SK-N-SH treated with all-trans-retinoic acid at 6 μM for 48 hours (cell line): ENCODE measurements at regions not wholly inside any gene's neighbourhood (a gene's known extent, or its start where the extent isn't known, plus 50 kb on each side); places are given as distances from the start of the nearest gene placed in this dataset.

Experiments used
- ATAC-seq: fragments of 200-7000 bp; cut with Tn5 transposase; 3 replicates; pipeline ENCODE4 v1.9.1; 2020; ENCODE audit warnings: mild to moderate bottlenecking, moderate library complexity
- ARNTL ChIP-seq: fragments of 450-650 bp; formaldehyde crosslinking; IDR thresholded peaks from 2 replicates; pipeline ENCODE4 v1.5.0; 2020; ENCODE audit warnings: low read depth, mild to moderate bottlenecking, moderate library complexity, borderline replicate concordance
- BACH2 ChIP-seq: fragments of 250-450 bp; sonication (Bioruptor Pico); IDR thresholded peaks from 2 replicates; pipeline ENCODE4 v1.9.0; 2021; ENCODE audit warnings: mild to moderate bottlenecking, borderline replicate concordance
- CSDC2 ChIP-seq: fragments of 250-450 bp; sonication (Bioruptor Pico); IDR thresholded peaks from 2 replicates; pipeline ENCODE4 v1.5.0; 2020; ENCODE audit warnings: mild to moderate bottlenecking, moderate library complexity
- ESRRG ChIP-seq: fragments of 250-450 bp; sonication (Bioruptor Pico); IDR thresholded peaks from 2 replicates; pipeline ENCODE4 v1.6.1; 2021; ENCODE audit warnings: mild to moderate bottlenecking
- GLIS3 ChIP-seq: fragments of 250-450 bp; sonication (Bioruptor Pico); IDR thresholded peaks from 2 replicates; pipeline ENCODE4 v1.5.0; 2020; ENCODE audit warnings: mild to moderate bottlenecking, moderate library complexity
- ISL1 ChIP-seq: fragments of 250-450 bp; sonication (Bioruptor Pico); IDR thresholded peaks from 2 replicates; pipeline ENCODE4 v2.1.2; 2022; ENCODE audit warnings: mild to moderate bottlenecking, moderate library complexity
- OSR1 ChIP-seq: fragments of 250-450 bp; sonication (Bioruptor Pico); IDR thresholded peaks from 2 replicates; pipeline ENCODE4 v1.8.0; 2022; ENCODE audit warnings: moderate library complexity, mild to moderate bottlenecking, inconsistent platforms
- PPARA ChIP-seq: fragments of 250-450 bp; sonication (Bioruptor Pico); IDR thresholded peaks from 2 replicates; pipeline ENCODE4 v1.5.0; 2020; ENCODE audit warnings: mild to moderate bottlenecking, borderline replicate concordance
- RARB ChIP-seq: fragments of 250-450 bp; sonication (Bioruptor Pico); IDR thresholded peaks from 2 replicates; pipeline ENCODE4 v1.8.0; 2021; ENCODE audit warnings: mild to moderate bottlenecking, moderate library complexity
- SNAI2 ChIP-seq: fragments of 250-450 bp; sonication (Bioruptor Pico); IDR thresholded peaks from 2 replicates; pipeline ENCODE4 v1.5.0; 2020; ENCODE audit warnings: mild to moderate bottlenecking, moderate library complexity
- TCF4 ChIP-seq: fragments of 250-450 bp; sonication (Bioruptor Pico); IDR thresholded peaks from 2 replicates; pipeline ENCODE4 v1.8.0; 2021; ENCODE audit warnings: mild to moderate bottlenecking, moderate library complexity, borderline replicate concordance
- TOX ChIP-seq: fragments of 250-450 bp; sonication (Bioruptor Pico); IDR thresholded peaks from 2 replicates; pipeline ENCODE4 v1.8.0; 2021; ENCODE audit warnings: mild to moderate bottlenecking, moderate library complexity, borderline replicate concordance
- ZC3H10 ChIP-seq: fragments of 250-450 bp; sonication (Bioruptor Pico); IDR thresholded peaks from 2 replicates; pipeline ENCODE4 v1.5.1; 2021; ENCODE audit warnings: mild to moderate bottlenecking, moderate library complexity
- ZFP3 ChIP-seq: fragments of 250-450 bp; sonication (Bioruptor Pico); IDR thresholded peaks from 2 replicates; pipeline ENCODE4 v1.5.0; 2020; ENCODE audit warnings: mild to moderate bottlenecking, moderate library complexity
- ZFP30 ChIP-seq: fragments of 450-650 bp; formaldehyde crosslinking; IDR thresholded peaks from 2 replicates; pipeline ENCODE4 v1.5.0; 2022; ENCODE audit warnings: mild to moderate bottlenecking, moderate library complexity
- ZNF565 ChIP-seq: fragments of 450-650 bp; formaldehyde crosslinking; conservative IDR thresholded peaks from 2 replicates; pipeline ENCODE4 v1.5.0; 2020; ENCODE audit warnings: low read depth, mild to moderate bottlenecking, moderate library complexity
- ZNF70 ChIP-seq: fragments of 450-650 bp; formaldehyde crosslinking; IDR thresholded peaks from 2 replicates; pipeline ENCODE4 v1.5.0; 2020; ENCODE audit warnings: mild to moderate bottlenecking, moderate library complexity
- ZNF8 ChIP-seq: fragments of 450-650 bp; formaldehyde crosslinking; IDR thresholded peaks from 2 replicates; pipeline ENCODE4 v1.5.0; 2020; ENCODE audit warnings: mild to moderate bottlenecking, moderate library complexity
- TF ChIP-seq, protein P1 (sequence below): fragments of 250-450 bp; sonication (Bioruptor Pico); IDR thresholded peaks from 2 replicates; pipeline ENCODE4 v1.8.0; 2020; ENCODE audit warnings: mild to moderate bottlenecking, moderate library complexity, borderline replicate concordance
- TF ChIP-seq, protein P2 (sequence below): fragments of 250-450 bp; sonication (Bioruptor Pico); IDR thresholded peaks from 2 replicates; pipeline ENCODE4 v1.5.0; 2020; ENCODE audit warnings: mild to moderate bottlenecking, moderate library complexity
- TF ChIP-seq, protein P3 (sequence below): fragments of 250-450 bp; sonication (Bioruptor Pico); IDR thresholded peaks from 2 replicates; pipeline ENCODE4 v1.5.1; 2021; ENCODE audit warnings: mild to moderate bottlenecking, moderate library complexity
- TF ChIP-seq, protein P4 (sequence below): fragments of 250-450 bp; sonication (Bioruptor Pico); IDR thresholded peaks from 2 replicates; pipeline ENCODE4 v1.5.1; 2020; ENCODE audit warnings: low read depth, mild to moderate bottlenecking, moderate library complexity
- TF ChIP-seq, protein P5 (sequence below): fragments of 250-450 bp; sonication (Bioruptor Pico); IDR thresholded peaks from 2 replicates; pipeline ENCODE4 v1.8.0; 2021; ENCODE audit warnings: low read depth, mild to moderate bottlenecking, moderate library complexity, borderline replicate concordance

DNA sequence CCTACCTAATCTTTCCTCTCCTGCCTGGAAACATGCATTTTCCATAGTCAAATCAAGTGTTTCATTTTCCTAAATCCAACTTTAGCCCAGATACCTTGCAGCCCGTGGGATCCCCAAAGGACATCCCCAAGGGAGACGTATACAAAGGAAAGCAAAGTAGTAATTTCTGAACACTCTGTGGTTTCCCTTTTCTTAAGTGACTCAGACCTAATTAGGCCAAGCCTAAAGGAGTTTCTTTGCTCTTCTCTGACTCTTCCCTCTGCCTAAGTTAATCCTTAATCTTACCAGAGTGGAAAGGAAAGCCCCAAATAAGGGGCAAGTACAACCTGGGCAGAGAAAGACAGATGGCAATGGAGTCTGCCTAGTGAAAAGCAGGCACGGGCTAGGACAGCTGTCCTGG, 250.3 kb downstream of the SPTSSA start:
- no peak for ATAC-seq

DNA sequence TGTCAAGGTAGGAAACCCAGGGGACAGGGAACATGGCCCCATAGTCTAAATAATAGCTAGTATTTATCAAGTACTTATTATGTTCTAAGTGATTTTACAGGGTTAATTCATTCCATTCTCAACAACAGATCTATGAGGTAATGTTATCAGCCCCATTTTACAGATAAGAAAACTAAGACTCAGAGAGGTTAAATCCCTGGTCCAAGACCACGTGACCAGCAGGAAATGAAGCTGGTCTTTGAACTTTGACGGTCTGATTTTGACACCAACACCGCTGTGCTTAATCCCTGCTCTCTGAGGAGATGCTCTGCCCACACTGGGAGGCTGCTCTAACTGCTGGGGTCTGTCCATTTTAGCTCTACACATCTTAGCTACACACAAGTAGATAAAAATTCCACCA, 253.5 kb downstream of the SPTSSA start:
- ATAC-seq = no peak
- TF ChIP-seq TCF4 (CRISPR knock-in tag) (no peak), ZFP30 (CRISPR knock-in tag) (no peak), OSR1 (no peak), ZNF565 (CRISPR knock-in tag) (no peak), ARNTL (CRISPR knock-in tag) (no peak), BACH2 (no peak), TOX (CRISPR knock-in tag) (no peak), ZC3H10 (CRISPR knock-in tag) (no peak), ZNF8 (CRISPR knock-in tag) (no peak), ZFP3 (no peak), GLIS3 (no peak)
- TF ChIP-seq, protein P1, sequence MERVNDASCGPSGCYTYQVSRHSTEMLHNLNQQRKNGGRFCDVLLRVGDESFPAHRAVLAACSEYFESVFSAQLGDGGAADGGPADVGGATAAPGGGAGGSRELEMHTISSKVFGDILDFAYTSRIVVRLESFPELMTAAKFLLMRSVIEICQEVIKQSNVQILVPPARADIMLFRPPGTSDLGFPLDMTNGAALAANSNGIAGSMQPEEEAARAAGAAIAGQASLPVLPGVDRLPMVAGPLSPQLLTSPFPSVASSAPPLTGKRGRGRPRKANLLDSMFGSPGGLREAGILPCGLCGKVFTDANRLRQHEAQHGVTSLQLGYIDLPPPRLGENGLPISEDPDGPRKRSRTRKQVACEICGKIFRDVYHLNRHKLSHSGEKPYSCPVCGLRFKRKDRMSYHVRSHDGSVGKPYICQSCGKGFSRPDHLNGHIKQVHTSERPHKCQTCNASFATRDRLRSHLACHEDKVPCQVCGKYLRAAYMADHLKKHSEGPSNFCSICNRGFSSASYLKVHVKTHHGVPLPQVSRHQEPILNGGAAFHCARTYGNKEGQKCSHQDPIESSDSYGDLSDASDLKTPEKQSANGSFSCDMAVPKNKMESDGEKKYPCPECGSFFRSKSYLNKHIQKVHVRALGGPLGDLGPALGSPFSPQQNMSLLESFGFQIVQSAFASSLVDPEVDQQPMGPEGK (CRISPR knock-in tag) = no peak
- TF ChIP-seq, protein P2, sequence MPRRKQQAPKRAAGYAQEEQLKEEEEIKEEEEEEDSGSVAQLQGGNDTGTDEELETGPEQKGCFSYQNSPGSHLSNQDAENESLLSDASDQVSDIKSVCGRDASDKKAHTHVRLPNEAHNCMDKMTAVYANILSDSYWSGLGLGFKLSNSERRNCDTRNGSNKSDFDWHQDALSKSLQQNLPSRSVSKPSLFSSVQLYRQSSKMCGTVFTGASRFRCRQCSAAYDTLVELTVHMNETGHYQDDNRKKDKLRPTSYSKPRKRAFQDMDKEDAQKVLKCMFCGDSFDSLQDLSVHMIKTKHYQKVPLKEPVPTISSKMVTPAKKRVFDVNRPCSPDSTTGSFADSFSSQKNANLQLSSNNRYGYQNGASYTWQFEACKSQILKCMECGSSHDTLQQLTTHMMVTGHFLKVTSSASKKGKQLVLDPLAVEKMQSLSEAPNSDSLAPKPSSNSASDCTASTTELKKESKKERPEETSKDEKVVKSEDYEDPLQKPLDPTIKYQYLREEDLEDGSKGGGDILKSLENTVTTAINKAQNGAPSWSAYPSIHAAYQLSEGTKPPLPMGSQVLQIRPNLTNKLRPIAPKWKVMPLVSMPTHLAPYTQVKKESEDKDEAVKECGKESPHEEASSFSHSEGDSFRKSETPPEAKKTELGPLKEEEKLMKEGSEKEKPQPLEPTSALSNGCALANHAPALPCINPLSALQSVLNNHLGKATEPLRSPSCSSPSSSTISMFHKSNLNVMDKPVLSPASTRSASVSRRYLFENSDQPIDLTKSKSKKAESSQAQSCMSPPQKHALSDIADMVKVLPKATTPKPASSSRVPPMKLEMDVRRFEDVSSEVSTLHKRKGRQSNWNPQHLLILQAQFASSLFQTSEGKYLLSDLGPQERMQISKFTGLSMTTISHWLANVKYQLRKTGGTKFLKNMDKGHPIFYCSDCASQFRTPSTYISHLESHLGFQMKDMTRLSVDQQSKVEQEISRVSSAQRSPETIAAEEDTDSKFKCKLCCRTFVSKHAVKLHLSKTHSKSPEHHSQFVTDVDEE (CRISPR knock-in tag) = no peak
- TF ChIP-seq, protein P3, sequence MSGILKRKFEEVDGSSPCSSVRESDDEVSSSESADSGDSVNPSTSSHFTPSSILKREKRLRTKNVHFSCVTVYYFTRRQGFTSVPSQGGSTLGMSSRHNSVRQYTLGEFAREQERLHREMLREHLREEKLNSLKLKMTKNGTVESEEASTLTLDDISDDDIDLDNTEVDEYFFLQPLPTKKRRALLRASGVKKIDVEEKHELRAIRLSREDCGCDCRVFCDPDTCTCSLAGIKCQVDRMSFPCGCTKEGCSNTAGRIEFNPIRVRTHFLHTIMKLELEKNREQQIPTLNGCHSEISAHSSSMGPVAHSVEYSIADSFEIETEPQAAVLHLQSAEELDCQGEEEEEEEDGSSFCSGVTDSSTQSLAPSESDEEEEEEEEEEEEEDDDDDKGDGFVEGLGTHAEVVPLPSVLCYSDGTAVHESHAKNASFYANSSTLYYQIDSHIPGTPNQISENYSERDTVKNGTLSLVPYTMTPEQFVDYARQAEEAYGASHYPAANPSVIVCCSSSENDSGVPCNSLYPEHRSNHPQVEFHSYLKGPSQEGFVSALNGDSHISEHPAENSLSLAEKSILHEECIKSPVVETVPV (CRISPR knock-in tag) = no peak

More for the DNA sequence above, 250.3 kb downstream of the SPTSSA start:
- TF ChIP-seq, protein P4, sequence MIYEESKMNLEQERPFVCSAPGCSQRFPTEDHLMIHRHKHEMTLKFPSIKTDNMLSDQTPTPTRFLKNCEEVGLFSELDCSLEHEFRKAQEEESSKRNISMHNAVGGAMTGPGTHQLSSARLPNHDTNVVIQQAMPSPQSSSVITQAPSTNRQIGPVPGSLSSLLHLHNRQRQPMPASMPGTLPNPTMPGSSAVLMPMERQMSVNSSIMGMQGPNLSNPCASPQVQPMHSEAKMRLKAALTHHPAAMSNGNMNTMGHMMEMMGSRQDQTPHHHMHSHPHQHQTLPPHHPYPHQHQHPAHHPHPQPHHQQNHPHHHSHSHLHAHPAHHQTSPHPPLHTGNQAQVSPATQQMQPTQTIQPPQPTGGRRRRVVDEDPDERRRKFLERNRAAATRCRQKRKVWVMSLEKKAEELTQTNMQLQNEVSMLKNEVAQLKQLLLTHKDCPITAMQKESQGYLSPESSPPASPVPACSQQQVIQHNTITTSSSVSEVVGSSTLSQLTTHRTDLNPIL (CRISPR knock-in tag) = no peak
- TF ChIP-seq RARB = no peak
- no peak for TF ChIP-seq ZFP3
- TF ChIP-seq CSDC2 = no peak
- TF ChIP-seq ZFP30 (CRISPR knock-in tag) = no peak
- TF ChIP-seq, protein P3 (CRISPR knock-in tag) = no peak
- TF ChIP-seq, protein P5, sequence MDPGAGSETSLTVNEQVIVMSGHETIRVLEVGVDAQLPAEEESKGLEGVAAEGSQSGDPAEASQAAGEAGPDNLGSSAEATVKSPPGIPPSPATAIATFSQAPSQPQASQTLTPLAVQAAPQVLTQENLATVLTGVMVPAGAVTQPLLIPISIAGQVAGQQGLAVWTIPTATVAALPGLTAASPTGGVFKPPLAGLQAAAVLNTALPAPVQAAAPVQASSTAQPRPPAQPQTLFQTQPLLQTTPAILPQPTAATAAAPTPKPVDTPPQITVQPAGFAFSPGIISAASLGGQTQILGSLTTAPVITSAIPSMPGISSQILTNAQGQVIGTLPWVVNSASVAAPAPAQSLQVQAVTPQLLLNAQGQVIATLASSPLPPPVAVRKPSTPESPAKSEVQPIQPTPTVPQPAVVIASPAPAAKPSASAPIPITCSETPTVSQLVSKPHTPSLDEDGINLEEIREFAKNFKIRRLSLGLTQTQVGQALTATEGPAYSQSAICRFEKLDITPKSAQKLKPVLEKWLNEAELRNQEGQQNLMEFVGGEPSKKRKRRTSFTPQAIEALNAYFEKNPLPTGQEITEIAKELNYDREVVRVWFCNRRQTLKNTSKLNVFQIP = no peak
- TF ChIP-seq OSR1 = no peak
- TF ChIP-seq ISL1 (CRISPR knock-in tag) = no peak
- no peak for TF ChIP-seq ESRRG (CRISPR knock-in tag)
- no peak for TF ChIP-seq ZNF70 (CRISPR knock-in tag)

DNA sequence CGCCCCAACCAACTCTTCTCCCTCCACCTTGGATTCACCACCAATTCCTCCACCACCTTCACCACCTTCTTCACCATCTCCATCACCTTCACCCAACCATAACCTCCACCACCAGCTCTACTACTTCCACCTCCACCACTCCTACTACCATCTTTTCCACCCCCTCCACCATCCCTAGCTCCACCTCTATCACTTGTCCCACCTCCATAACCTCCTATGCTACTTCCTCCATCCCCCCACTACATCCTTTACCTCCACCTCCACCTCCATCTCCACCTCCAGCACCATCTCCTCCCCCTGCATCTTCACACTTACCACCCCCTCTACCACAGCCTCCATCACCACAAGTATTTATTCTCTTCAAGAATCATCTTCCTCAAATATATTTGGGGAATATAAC, 254.9 kb upstream of the EGLN3 start:
- no peak for ATAC-seq
- TF ChIP-seq PPARA (CRISPR knock-in tag) (no peak), OSR1 (no peak), GLIS3 (no peak), TCF4 (CRISPR knock-in tag) (no peak), SNAI2 (CRISPR knock-in tag) (no peak), BACH2 (no peak), ZC3H10 (CRISPR knock-in tag) (no peak), ZNF565 (CRISPR knock-in tag) (no peak), ISL1 (CRISPR knock-in tag) (no peak), ZNF8 (CRISPR knock-in tag) (no peak), ESRRG (CRISPR knock-in tag) (no peak)
- TF ChIP-seq, protein P4 (CRISPR knock-in tag) = no peak
- TF ChIP-seq, protein P3 (CRISPR knock-in tag) = no peak
